HCT116 (cell line): ENCODE measurements at regions not wholly inside any gene's neighbourhood (a gene's known extent, or its start where the extent isn't known, plus 50 kb on each side); places are given as distances from the start of the nearest gene placed in this dataset.

Source experiments
- CEBPB ChIP-seq: IDR thresholded peaks from 2 replicates; pipeline ENCODE4 v1.6.1; 2012; ENCODE audit warnings: low read depth
- CTCF ChIP-seq, 3 experiments: fragments of 200-600 bp in 1 of 3; sonication (generic) in 1 of 3; IDR thresholded peaks in 2 of 3; conservative IDR thresholded peaks in 1 of 3; 2 replicates each; pipeline ENCODE4 v1.5.1; 2012 to 2017; ENCODE audit warnings: low read depth in 2 of 3, low read length in 2 of 3, antibody characterized with exemption in 1 of 3, borderline replicate concordance in 1 of 3, control low read depth in 1 of 3, mild to moderate bottlenecking in 1 of 3, mixed read lengths in 1 of 3, mixed run types in 1 of 3, moderate library complexity in 1 of 3; ENCODE audit not compliant: insufficient read depth in 1 of 3
- EZH2 ChIP-seq: fragments of 200-600 bp; sonication (generic); IDR thresholded peaks from 2 replicates; pipeline ENCODE4 v1.6.1; 2017; ENCODE audit warnings: antibody characterized with exemption, mixed run types
- POLR2A ChIP-seq: IDR thresholded peaks from 2 replicates; pipeline ENCODE4 v1.7.0; 2011; ENCODE audit warnings: borderline replicate concordance; ENCODE audit not compliant: insufficient read depth, insufficient read length; ENCODE audit errors: extremely low read depth

- TF ChIP-seq CTCF (IDR thresholded peaks at IDR 0.05 in 2 of 3, conservative IDR thresholded peaks at IDR 0.05 in 1 of 3; ENCODE audit: borderline replicate concordance in 1 of 3, insufficient read depth in 1 of 3, low read depth in 2 of 3, low read length in 2 of 3) (no peak), POLR2A (no peak), EZH2 (no peak), CEBPB (no peak)
Observed at GRCh38 chr16:64590513-64590912, 531.4 kb downstream of the CDH11 start.
